BE2C (cell line): ENCODE measurements at regions not wholly inside any gene's neighbourhood (a gene's known extent, or its start where the extent isn't known, plus 50 kb on each side); places are given as distances from the start of the nearest gene placed in this dataset.

Experiments used
- DNase-seq: peaks from one replicate; pipeline ENCODE4 v3.0.0-alpha.2; 2020
- H3K27me3 ChIP-seq: fragments of 250-450 bp; sonication (Bioruptor Pico); 2 replicates; pipeline ENCODE4 v1.5.1; 2020; ENCODE audit warnings: mild to moderate bottlenecking
- H3K36me3 ChIP-seq: fragments of 250-450 bp; sonication (Bioruptor Pico); 2 replicates; pipeline ENCODE4 v1.5.1; 2020; ENCODE audit warnings: mild to moderate bottlenecking
- H3K4me1 ChIP-seq: fragments of 250-450 bp; sonication (Bioruptor Pico); 2 replicates; pipeline ENCODE4 v1.5.1; 2020
- H3K4me3 ChIP-seq: 2 replicates; pipeline ENCODE4 v1.5.1; 2011; ENCODE audit warnings: low read depth, low read length
- H3K9me3 ChIP-seq: fragments of 250-450 bp; sonication (Bioruptor Pico); 2 replicates; pipeline ENCODE4 v1.5.1; 2020
- TF ChIP-seq, protein P1 (sequence below): IDR thresholded peaks from 2 replicates; pipeline ENCODE4 v1.5.1; 2012; ENCODE audit warnings: mild to moderate bottlenecking, low read depth, low read length

DNA sequence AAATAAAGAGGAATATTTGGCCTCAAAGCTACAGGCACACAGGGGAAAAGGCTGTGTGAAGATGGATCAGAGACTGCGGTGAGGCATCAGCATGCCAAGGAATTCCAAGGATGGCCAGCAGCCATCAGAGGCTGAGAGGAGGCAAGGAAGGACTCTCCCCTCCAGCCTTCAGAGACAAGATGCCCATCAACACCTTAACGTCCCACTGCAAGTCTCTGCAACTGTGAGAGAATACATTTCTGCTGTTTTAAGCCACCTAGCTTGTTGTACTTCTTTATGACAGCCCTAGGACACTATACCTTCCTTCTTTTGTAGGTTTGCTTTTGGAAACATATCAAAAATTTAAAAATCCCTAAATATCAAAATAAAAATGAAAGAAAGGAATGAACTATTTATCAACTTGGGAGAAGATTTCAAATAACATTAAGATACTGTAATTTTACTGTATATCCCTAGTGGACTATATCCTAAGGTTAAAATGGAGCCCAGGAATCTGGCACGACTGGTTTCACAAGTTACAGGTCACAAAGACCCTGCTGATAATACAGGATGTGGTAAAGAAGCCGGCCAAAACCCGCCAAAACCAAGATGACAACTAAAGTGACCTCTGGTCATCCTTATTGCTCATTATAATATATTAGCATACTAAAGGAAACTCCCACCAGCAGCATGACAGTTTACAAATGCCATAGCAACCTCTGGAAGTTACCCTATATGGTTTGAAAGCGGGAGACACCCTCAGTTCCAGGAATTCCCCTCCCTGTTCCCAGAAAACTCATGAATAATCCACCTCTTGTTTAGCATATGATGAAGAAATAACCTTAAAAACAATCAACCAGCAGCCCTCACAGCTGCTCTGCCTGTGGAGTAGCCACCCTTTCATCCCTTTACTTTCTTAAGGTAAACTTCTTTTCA is 185.2 kb downstream of the AVL9 start:
- Histone ChIP-seq H3K9me3 (no peaks in the 10 kb centered on the region), H3K4me1 (no peaks in the 10 kb centered on the region), H3K27me3 (no peaks in the 10 kb centered on the region), H3K4me3 (no peak overlapping the region), H3K36me3 (no peaks in the 10 kb centered on the region)
- TF ChIP-seq, protein P1, sequence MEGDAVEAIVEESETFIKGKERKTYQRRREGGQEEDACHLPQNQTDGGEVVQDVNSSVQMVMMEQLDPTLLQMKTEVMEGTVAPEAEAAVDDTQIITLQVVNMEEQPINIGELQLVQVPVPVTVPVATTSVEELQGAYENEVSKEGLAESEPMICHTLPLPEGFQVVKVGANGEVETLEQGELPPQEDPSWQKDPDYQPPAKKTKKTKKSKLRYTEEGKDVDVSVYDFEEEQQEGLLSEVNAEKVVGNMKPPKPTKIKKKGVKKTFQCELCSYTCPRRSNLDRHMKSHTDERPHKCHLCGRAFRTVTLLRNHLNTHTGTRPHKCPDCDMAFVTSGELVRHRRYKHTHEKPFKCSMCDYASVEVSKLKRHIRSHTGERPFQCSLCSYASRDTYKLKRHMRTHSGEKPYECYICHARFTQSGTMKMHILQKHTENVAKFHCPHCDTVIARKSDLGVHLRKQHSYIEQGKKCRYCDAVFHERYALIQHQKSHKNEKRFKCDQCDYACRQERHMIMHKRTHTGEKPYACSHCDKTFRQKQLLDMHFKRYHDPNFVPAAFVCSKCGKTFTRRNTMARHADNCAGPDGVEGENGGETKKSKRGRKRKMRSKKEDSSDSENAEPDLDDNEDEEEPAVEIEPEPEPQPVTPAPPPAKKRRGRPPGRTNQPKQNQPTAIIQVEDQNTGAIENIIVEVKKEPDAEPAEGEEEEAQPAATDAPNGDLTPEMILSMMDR = no peak
- DNase-seq = no peak

DNA sequence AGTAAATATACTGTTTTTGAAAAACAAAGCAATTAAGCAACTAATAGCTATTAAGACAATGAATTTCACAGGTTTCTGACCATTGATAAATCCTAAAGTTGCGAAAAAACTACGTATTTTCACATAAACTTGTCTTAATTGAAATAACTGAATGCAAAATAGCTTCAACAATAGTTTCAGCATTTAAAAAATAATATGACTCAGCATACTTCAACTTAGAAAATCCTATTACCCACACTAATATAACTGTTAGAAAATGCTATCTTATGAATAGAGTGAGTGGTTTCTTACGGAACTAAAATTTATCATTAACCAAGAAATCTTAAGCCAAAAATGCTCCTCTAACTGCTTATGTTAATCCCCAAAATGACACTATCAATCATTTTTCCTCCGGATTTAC is 183.9 kb downstream of the AVL9 start:
- no peaks in the 10 kb centered on the region for H3K4me1 ChIP-seq
- H3K27me3 ChIP-seq = no peaks in the 10 kb centered on the region
- H3K9me3 ChIP-seq = no peaks in the 10 kb centered on the region
- TF ChIP-seq, protein P1 = no peak
- no peak overlapping the region for H3K4me3 ChIP-seq
- no peak for DNase-seq
- H3K36me3 ChIP-seq = no peaks in the 10 kb centered on the region

DNA sequence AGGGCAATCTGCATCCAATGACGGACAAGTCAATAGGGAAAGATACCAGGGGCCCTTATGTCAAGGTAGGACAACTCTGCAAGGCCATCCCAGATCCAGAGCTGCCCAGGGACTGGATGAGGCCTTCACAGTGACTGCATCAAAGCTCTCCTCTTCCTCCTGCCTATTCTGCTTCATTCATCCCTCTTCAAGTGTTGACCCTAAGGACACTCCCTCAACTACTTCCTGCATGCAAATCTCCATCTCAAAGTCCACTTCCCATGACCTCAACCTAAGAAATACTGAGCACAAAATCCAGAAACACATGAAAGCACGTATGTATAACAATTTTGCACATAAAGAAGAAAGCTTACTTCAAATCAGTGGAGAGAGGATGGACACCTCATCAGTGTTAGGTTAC is 182.3 kb downstream of the AVL9 start:
- no peak for DNase-seq
- Histone ChIP-seq H3K4me1 (no peaks in the 10 kb centered on the region), H3K27me3 (no peaks in the 10 kb centered on the region), H3K4me3 (no peak overlapping the region), H3K9me3 (no peaks in the 10 kb centered on the region), H3K36me3 (no peaks in the 10 kb centered on the region)
- TF ChIP-seq, protein P1 = no peak

DNA sequence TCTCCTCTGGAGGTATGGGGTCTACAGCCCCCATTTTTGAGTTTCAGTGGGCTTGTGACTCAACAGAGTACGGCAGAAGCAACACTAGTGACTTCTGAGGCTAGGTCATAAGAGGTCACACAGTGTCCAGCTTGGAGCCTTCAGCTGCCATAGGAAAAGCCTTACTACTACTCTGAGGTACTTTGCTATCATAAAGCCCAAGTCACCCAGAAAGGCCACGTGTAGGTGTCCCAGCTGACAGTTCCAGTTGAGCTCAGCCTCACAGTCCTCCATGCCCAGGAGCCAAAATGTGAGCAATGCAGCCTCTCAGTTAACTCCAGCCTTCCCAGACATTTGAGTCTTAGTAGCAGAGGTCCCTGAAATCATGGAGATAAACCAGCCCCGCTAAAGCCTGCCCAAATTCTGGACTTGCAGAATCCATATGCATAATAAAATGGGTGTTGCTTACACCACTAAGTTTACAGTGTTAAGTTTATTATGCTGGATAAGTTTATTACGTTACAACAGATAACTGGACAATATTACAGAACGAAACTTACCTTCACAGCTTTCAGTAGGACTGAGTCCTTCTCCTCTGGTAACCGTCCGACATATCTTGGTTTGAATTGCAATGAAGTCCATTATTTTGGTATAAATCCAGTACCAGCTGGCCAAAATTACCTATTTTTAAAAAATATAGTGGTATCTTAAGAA is 181.1 kb downstream of the AVL9 start:
- DNase-seq = no peak
- H3K36me3 ChIP-seq = no peaks in the 10 kb centered on the region
- no peaks in the 10 kb centered on the region for H3K4me1 ChIP-seq
- no peaks in the 10 kb centered on the region for H3K9me3 ChIP-seq
- TF ChIP-seq, protein P1 = no peak
- H3K4me3 ChIP-seq = no peak overlapping the region
- no peaks in the 10 kb centered on the region for H3K27me3 ChIP-seq

DNA sequence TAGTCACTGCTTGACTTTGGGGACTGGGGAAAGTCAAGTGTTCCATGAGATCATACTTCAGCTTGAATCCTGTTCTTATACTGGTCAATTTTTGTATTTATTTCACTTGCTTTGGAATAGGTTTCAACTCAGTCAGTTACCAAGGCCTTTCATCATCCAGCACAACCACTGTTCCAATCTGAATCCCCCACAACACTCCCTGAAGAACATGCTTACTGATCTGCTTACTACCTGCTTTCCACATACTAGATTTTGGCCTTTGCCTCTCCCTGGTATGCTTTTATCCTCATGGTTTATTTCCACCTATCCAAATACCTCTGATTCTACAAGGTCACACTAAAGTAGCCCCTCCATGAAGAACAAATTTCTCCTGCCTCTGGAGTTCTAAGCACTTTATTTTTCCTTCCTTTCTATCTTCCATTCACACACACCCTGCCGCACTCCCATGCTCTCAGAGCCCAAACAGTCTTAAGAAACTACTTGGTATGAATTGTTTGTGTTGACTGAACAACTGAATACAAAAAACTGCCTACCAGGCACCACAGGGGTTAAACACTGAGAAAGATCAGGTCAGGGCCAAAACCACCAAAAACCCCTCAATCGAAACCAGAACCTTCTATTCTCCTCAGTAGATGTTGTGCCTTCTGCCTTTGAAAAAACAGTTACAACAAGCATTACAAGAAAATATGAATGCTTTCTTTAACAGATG is 178.1 kb downstream of the AVL9 start:
- Histone ChIP-seq H3K4me3 (no peak overlapping the region), H3K9me3 (no peaks in the 10 kb centered on the region), H3K36me3 (no peaks in the 10 kb centered on the region), H3K4me1 (peaks cover 14% of the 10 kb centered on the region), H3K27me3 (no peaks in the 10 kb centered on the region)
- DNase-seq = no peak
- TF ChIP-seq, protein P1 = no peak
